ENCODE measurements at regions not wholly inside any gene's neighbourhood (a gene's known extent, or its start where the extent isn't known, plus 50 kb on each side); places are given as distances from the start of the nearest gene placed in this dataset.

DNA sequence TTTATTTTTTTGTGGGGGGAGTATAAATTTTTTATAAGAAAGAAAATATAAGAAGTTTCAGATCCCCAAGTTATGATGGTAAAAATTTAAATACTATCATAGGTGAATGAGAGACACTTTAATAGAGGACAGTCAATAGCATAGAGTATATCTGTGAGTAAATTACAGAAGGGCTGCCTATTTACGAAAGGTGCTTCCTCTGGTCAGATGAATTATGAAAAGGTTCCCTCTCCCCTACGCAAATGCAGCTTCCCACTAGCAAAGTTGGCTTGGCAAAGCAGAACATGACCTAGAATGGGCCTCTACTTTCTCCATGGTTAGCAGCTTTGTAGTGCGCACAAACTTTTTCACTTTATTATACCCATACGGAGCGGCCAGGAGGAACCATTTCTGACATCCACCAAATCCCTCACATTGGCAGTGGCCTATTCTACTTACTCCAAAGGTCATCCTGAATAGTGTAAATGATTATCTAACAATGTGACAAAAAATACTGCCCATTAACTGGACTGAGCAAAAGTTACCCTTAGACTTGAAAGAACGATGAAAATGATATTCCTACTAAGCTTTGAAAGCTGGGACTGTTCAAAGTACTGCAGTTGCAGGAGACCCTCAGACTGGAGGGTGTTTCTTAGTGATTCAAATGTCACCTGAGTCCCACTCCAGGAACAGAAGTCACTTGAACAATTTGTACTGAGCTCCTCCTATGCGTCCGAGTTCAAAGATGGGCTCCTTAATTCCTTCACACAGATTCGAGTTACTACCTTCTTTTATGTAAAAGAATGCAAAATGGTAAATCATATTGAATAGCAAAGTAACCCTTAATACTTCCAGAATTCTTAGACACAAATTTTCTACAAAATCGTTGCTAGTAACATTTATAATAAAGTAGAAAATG, 148.5 kb downstream of the NOL4 start:
- DNase-seq (ENCODE audit: low spot score), result no peak

- DNase-seq (ENCODE audit: low spot score), result no peak
Observed at GRCh38 chr18:34061226-34061625, 163.5 kb downstream of the NOL4 start.

GRCh38 chr18:34055227-34055626, 169.5 kb downstream of the NOL4 start:
- no peak for DNase-seq (ENCODE audit: low spot score)

DNA sequence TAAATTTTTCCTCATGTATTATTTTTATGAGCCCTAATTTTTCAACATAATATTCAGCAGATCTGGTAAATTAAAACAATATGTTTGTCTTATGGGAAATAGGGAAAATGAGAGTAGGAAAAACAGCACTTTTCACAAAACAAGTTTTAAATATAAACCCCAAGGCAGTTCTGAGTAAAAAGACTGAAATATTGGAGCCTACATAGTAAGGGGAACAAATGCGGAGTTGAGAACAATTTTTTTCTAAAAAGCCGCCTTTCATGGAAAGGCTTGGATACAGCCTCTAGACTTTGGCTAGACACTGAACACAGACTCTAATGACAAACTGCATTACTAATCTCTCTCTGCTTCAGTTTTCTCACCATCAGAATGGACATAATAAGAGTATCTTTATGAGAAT, 174.1 kb downstream of the NOL4 start:
- DNase-seq (ENCODE audit: low spot score), result no peak

DNA sequence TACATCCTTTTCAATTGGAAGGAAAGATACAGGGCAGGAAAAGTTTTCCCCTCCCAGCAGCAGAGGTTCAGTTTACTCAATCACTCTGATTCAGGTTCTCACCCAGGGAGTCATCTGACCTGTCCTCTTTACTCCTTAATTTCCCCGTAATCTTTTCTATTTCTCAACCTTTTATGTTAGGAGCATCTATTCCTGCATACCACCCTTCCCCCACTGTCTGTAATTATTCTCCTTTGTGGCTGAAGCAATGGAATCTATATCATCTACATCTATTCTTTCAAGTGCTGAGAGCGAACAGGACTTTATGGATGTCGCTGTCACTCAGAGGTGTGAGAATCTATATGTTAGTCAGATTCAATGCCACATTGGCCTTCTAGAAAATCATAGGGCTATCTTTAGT, 175.2 kb downstream of the NOL4 start:
- DNase-seq (ENCODE audit: low spot score), result no peak

GRCh38 chr18:34048423-34048822, 176.3 kb downstream of the NOL4 start:
- no peak for DNase-seq (ENCODE audit: low spot score)

DNA sequence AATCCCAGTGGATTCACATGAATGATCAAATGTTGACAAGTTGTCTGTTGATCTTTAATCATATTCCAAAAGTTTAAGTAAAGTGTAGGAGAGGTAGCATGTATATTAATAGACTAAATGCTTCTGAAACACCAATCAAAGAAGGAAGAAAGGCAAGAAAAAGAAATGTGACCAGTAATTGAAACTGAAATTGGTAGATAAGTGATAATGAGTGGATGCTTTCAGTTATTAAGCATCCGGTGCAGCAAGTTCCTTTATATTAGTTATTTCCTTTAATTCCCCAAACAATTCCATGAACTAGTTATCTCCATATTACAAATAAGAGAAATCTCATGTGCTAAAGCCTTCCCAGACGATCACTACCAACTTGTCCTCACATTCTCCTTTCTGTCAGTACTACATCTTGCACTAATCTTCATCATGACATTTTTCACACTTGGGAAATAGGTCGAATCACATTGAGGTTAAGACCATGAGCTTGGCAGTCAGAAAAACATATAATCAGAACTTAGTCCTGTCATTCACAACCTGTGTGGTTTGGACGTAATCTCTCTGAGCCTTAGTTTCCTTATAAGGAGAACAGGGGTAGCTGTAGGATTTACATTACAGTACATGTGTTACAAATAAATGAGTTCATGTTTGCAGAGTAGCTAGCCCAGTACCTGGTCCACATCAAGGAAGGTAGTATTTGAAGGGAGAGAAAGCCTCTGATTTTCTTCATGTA, 182.1 kb downstream of the NOL4 start:
- no peak for DNase-seq (ENCODE audit: low spot score)

DNA sequence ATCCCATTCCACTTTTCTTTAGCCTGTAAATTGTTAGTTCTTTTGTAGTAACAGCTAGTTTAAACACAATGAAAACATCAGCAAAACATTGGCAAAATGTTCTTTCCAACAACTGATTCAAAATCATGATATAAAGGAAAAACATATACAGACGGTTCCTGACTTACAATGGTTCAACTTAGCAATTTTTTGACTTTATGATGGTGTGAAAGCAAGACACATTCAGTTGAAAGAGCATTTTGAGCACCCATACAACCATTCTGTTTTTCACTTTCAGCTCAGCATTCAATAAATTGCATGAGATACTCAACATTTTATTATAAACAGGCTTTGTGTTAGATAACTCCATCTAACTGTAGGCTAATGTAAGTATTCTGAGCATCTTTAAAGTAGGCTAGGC, 185.1 kb downstream of the NOL4 start:
- no peak for DNase-seq (ENCODE audit: low spot score)

- DNase-seq (ENCODE audit: low spot score), result no peak
Observed at GRCh38 chr18:34039201-34039600, 185.5 kb downstream of the NOL4 start.

DNA sequence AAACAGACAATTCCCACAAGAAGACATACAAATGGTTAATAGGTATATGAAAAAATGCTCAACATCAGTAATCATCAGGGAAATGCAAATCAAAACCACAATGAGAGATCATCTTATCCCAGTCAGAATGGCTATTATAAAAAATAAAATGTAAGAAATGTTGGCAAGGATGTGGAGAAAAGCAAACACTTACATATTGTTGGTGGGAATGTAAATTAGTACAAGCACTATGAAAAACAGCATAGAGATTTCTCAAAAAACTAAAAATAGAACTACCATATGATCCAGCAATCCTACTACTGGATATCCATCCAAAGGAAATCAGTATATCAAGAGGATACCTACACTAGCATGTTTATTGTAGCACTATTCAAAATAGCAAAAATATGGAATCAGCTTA, 186.6 kb downstream of the NOL4 start:
- DNase-seq (ENCODE audit: low spot score), result no peak

GRCh38 chr18:34033968-34034367, 190.7 kb downstream of the NOL4 start:
- no peak for DNase-seq (ENCODE audit: low spot score)

- no peak for DNase-seq (ENCODE audit: low spot score)
Observed at GRCh38 chr18:34031810-34032209, 192.9 kb downstream of the NOL4 start.

GRCh38 chr18:34028324-34028723, 196.4 kb downstream of the NOL4 start:
- DNase-seq (ENCODE audit: low spot score), result no peak

DNA sequence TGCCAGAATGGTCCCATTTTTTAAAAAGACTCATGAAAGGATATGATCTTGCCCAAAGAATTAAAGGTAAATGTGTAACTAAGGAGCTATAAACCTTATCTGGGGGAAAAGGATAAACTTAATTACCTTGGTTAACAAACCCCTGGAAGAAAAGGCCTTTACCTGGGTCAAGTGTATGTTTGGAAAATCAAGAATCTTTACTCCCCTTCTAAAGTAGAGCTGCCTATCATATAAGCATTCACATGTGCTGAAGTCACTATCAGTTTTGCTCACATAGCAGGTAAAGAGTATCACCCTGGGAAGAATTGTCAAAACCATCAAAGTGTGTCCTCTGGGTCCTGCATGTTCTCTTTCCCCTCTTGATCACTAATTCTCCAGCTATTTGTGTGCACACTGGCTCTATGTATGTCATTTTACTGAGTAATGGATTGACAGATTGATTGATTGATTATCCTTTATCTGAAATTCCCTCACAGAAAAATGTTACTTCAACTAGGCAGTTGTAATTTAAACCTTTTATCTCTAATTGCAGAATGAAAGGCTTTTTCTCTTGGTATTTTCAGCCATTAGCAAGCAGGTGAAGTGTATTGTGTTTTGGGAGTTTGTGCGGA, 199.4 kb downstream of the NOL4 start:
- DNase-seq (ENCODE audit: low spot score), result no peak

GRCh38 chr18:34023471-34023870, 201.2 kb downstream of the NOL4 start:
- DNase-seq (ENCODE audit: low spot score), result no peak

GRCh38 chr18:34018336-34018735, 206.4 kb downstream of the NOL4 start:
- DNase-seq (ENCODE audit: low spot score), result no peak

DNA sequence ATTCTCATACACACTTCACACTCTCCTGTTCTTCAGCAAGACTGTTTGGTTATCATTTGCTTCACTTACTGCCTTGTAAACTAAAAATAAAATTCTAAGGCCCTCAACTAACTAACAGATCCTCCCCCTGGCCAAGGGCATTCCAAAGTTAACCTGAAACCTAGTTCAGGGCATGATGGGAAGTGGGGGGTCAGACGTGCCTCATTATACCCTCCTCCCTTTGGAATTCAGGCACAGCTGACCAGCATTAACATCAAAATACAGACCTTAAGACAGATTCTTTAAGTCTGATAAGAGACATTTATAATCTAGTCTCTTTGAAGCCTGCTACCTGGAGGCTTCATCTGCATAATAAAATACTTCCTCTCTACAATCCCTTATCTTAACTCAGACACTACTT, 221.0 kb downstream of the NOL4 start:
- no peak for DNase-seq (ENCODE audit: low spot score)

GRCh38 chr18:34002130-34002529, 222.6 kb downstream of the NOL4 start:
- DNase-seq (ENCODE audit: low spot score), result no peak

- DNase-seq (ENCODE audit: low spot score), result no peak
Observed at GRCh38 chr18:34001376-34001775, 223.3 kb downstream of the NOL4 start.

DNA sequence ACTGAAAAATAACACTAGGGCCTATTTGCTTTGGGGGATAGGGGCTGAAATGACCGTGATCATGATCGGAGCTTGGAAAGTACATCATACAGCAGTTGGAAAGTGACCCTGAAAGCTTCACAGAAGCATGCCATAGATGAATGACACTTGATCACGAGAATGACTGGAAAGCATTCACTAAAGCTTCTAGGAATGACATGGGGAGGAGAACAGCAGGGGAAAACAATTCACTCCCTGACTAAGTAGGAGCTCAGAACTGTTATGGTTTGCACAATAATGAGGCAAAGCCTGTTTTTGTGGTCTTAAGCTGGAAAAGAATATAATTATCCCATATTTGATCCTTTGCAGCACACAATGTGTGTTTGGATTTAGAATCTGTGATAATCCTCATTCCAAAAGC, 237.5 kb downstream of the NOL4 start:
- no peak for DNase-seq (ENCODE audit: low spot score)

DNA sequence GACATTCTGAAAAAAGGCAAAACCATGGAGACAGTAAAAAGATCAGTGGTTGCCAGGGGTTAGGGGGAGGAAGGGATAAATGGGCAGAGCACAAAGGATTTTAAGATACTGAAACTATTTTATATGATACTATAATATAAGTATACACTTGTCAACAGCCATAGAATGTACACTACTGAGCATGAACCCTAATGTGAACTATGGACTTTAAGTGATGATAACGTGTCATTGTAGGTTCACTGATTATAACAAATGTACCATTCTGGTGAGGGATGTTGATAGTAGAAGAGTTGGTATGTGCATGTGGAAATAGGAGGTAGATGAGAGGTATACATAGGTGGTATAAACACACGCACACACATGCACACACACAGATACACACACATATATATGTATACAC, 241.6 kb downstream of the NOL4 start:
- DNase-seq (ENCODE audit: low spot score), result no peak

DNA sequence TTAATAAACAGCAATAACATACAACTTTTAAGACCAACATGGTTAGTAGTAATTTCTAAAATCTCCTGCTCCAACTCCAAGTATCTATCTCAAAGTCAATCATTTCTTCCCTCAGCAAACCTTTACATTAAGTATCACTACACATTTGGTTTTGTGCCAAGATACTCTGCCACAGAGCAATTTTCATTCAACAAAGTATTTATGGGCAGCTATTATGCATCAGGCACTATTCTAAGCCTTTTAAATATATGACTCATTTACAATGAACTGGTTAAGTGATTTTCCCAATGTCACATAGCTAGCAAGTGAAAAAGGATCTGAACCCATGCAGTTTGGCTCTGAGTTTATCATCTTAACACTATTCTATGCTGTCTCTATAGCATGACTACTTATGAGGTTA, 264.3 kb downstream of the NOL4 start:
- DNase-seq (ENCODE audit: low spot score), result no peak

- no peak for DNase-seq (ENCODE audit: low spot score)
Observed at GRCh38 chr18:33959609-33960008, 265.1 kb downstream of the NOL4 start.

Measured in mucosa of gallbladder (tissue), 1 donor.